ENCODE measurements at regions not wholly inside any gene's neighbourhood (a gene's known extent, or its start where the extent isn't known, plus 50 kb on each side); places are given as distances from the start of the nearest gene placed in this dataset.

DNA sequence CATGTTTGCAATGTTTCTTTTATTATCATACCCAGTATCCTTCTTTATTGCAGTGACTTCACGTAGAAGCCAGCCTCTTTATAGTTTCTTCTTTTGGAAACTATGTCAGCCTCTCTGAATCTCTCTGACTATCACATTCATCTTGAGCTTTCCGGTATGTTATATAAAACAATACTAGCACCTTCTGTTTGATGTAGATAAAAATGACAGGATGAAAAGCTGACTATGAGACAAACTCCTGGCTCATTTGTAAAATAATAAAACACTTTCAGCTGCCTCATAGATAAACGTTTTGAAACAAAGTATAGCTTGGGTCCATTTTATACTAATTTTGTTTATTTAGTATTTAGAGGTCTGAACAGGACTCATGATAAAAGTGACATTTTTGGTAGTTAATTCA, 1145.4 kb upstream of the NUDT12 start:
- TF ChIP-seq, protein P1, sequence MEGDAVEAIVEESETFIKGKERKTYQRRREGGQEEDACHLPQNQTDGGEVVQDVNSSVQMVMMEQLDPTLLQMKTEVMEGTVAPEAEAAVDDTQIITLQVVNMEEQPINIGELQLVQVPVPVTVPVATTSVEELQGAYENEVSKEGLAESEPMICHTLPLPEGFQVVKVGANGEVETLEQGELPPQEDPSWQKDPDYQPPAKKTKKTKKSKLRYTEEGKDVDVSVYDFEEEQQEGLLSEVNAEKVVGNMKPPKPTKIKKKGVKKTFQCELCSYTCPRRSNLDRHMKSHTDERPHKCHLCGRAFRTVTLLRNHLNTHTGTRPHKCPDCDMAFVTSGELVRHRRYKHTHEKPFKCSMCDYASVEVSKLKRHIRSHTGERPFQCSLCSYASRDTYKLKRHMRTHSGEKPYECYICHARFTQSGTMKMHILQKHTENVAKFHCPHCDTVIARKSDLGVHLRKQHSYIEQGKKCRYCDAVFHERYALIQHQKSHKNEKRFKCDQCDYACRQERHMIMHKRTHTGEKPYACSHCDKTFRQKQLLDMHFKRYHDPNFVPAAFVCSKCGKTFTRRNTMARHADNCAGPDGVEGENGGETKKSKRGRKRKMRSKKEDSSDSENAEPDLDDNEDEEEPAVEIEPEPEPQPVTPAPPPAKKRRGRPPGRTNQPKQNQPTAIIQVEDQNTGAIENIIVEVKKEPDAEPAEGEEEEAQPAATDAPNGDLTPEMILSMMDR (IDR thresholded peaks at IDR 0.05; ENCODE audit: insufficient read depth, low read depth, low read length): no peak
- no peak for TF ChIP-seq EZH2 (IDR thresholded peaks at IDR 0.05; ENCODE audit: insufficient read depth, low read length)

Data from astrocyte (in vitro differentiated cells and primary cell).